ENCODE measurements at regions not wholly inside any gene's neighbourhood (a gene's known extent, or its start where the extent isn't known, plus 50 kb on each side); places are given as distances from the start of the nearest gene placed in this dataset.

GRCh38 chr3:163601426-163601825, 1476.9 kb downstream of the SI start:
- Histone ChIP-seq H3K27me3 (ENCODE audit: control insufficient read depth, insufficient read depth, low read length) (no peaks in the 10 kb centered on the region), H3K4me3 (ENCODE audit: low read depth, low read length) (no peak overlapping the region), H3K36me3 (ENCODE audit: control insufficient read depth, insufficient read depth, low read length) (no peaks in the 10 kb centered on the region)
- ChIA-PET CTCF (no interaction called here), POLR2A (no interaction called here)
- no peak for DNase-seq (ENCODE audit: low read depth)
- TF ChIP-seq CTCF (IDR thresholded peaks at IDR 0.05; ENCODE audit: insufficient read depth, low read depth, low read length) = no peak

- no peak for TF ChIP-seq CTCF (IDR thresholded peaks at IDR 0.05; ENCODE audit: insufficient read depth, low read depth, low read length)
- no peaks in the 10 kb centered on the region for H3K36me3 ChIP-seq (ENCODE audit: control insufficient read depth, insufficient read depth, low read length)
- H3K4me3 ChIP-seq (ENCODE audit: low read depth, low read length) = no peak overlapping the region
- no peaks in the 10 kb centered on the region for H3K27me3 ChIP-seq (ENCODE audit: control insufficient read depth, insufficient read depth, low read length)
- POLR2A ChIA-PET = no interaction called here
- CTCF ChIA-PET = no interaction called here
- no peak for DNase-seq (ENCODE audit: low read depth)
These were observed 1491.0 kb downstream of the SI start for GRCh38 chr3:163587342-163587741.

GRCh38 chr3:163582967-163583366, 1495.3 kb downstream of the SI start:
- no peaks in the 10 kb centered on the region for H3K27me3 ChIP-seq (ENCODE audit: control insufficient read depth, insufficient read depth, low read length)
- no peak overlapping the region for H3K4me3 ChIP-seq (ENCODE audit: low read depth, low read length)
- ChIA-PET CTCF (no interaction called here), POLR2A (no interaction called here)
- DNase-seq (ENCODE audit: low read depth) = no peak
- no peaks in the 10 kb centered on the region for H3K36me3 ChIP-seq (ENCODE audit: control insufficient read depth, insufficient read depth, low read length)
- TF ChIP-seq CTCF (IDR thresholded peaks at IDR 0.05; ENCODE audit: insufficient read depth, low read depth, low read length) = no peak

- TF ChIP-seq CTCF (IDR thresholded peaks at IDR 0.05; ENCODE audit: insufficient read depth, low read depth, low read length) = no peak
- no peak for DNase-seq (ENCODE audit: low read depth)
- Histone ChIP-seq H3K4me3 (ENCODE audit: low read depth, low read length) (no peak overlapping the region), H3K36me3 (ENCODE audit: control insufficient read depth, insufficient read depth, low read length) (no peaks in the 10 kb centered on the region), H3K27me3 (ENCODE audit: control insufficient read depth, insufficient read depth, low read length) (no peaks in the 10 kb centered on the region)
- ChIA-PET POLR2A (no interaction called here), CTCF (no interaction called here)
These were observed 1501.0 kb downstream of the SI start for GRCh38 chr3:163577271-163577670.

- H3K4me3 ChIP-seq (ENCODE audit: low read depth, low read length) = no peak overlapping the region
- no peaks in the 10 kb centered on the region for H3K27me3 ChIP-seq (ENCODE audit: control insufficient read depth, insufficient read depth, low read length)
- CTCF ChIA-PET = no interaction called here
- POLR2A ChIA-PET = no interaction called here
- no peak for TF ChIP-seq CTCF (IDR thresholded peaks at IDR 0.05; ENCODE audit: insufficient read depth, low read depth, low read length)
- H3K36me3 ChIP-seq (ENCODE audit: control insufficient read depth, insufficient read depth, low read length) = no peaks in the 10 kb centered on the region
- DNase-seq (ENCODE audit: low read depth) = no peak
These were observed 1502.0 kb downstream of the SI start for GRCh38 chr3:163576314-163576713.
